Astrocyte (in vitro differentiated cells and primary cell): ENCODE measurements at regions not wholly inside any gene's neighbourhood (a gene's known extent, or its start where the extent isn't known, plus 50 kb on each side); places are given as distances from the start of the nearest gene placed in this dataset.

ENCODE experiments used
- CTCF ChIP-seq: IDR thresholded peaks from 2 replicates; pipeline ENCODE4 v1.5.1; 2011; ENCODE audit warnings: low read depth, mild to moderate bottlenecking, inconsistent platforms, low read length, moderate library complexity; ENCODE audit not compliant: insufficient read depth
- EZH2 ChIP-seq: IDR thresholded peaks from 2 replicates; pipeline ENCODE4 v1.6.1; 2012; ENCODE audit warnings: mild to moderate bottlenecking, low read length, inconsistent platforms; ENCODE audit not compliant: insufficient read depth

- TF ChIP-seq CTCF (no peak), EZH2 (no peak)
Measured at GRCh38 chr6:25219216-25219916, 59.8 kb upstream of the CARMIL1 start.
